ENCODE measurements at regions not wholly inside any gene's neighbourhood (a gene's known extent, or its start where the extent isn't known, plus 50 kb on each side); places are given as distances from the start of the nearest gene placed in this dataset.

GRCh38 chr17:33777674-33778073 lies 477.4 kb upstream of the CCL2 start:
- TF ChIP-seq CTCF (IDR thresholded peaks at IDR 0.05) (no peak), POLR2A (IDR thresholded peaks at IDR 0.05) (no peak)

All from testis (tissue), 2 donors.